GM04503 (cell line): ENCODE measurements at regions not wholly inside any gene's neighbourhood (a gene's known extent, or its start where the extent isn't known, plus 50 kb on each side); places are given as distances from the start of the nearest gene placed in this dataset.
"Not testable (repeated sequence)": the region's sequence is repeated elsewhere in the genome, so short reads cannot be mapped to it uniquely, and the experiment has no call there.

Experiments
- DNase-seq: peaks from one replicate; pipeline ENCODE4 v3.0.0-alpha.2; 2012; ENCODE audit warnings: low read depth

DNA sequence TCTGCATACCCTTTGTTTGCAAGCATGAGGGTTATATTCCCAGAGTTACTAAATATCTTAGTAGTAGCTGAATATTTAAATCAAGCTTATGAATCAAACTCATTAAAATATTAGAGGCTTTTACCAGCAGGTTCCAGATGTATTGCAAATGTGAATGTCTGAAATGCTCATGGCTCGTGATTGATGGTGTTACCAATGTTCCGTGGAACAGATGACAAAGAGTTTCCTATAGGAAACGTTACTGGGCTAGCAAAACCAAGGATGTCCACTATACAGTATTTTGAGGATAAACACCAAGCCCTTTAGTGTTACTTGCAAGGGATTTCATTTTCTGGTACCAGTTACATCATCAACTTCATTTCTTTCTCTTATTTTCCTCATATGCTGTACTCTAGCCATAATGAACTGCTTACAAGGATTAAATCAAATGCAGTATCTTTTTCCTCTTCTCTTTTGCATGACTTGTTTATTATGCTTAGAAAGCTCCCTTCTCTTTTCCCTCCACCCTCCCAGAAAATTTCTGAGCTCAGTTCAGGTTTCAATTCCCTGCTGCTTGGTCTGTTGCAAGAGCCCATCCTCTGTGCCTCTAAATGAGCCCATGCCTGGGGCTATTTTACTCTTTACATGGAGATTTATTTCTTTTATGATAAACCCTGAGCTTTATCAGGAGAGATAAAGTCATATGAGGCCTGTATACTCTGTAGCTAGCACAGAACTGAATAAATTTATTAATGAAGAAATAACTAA lies 1537.1 kb upstream of the GOT2 start:
- DNase-seq = no peak

- DNase-seq = no peak
Observed at GRCh38 chr16:60261425-60261824, 1527.3 kb upstream of the GOT2 start.

DNA sequence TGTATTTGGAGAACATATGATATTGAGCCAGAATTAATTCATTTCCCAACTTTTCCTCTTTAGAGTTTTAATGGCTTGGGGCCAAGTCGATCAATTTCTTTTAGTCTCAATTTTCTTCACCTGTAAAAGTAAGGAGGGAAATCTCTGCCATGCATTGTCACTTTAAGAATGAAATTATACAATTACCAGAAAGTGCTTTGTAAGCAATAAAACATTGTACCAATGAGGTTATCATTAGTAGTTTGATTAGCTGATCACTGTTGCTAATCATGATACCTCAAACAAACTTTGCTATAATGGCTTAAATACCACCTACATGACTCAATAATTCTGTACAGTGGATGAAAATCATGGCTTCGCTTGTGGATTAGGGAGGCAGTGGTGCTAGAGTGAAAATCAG lies 1525.8 kb upstream of the GOT2 start:
- DNase-seq = no peak

GRCh38 chr16:60246086-60246485 lies 1512.0 kb upstream of the GOT2 start:
- no peak for DNase-seq

GRCh38 chr16:60241671-60242070 lies 1507.6 kb upstream of the GOT2 start:
- DNase-seq = no peak

DNA sequence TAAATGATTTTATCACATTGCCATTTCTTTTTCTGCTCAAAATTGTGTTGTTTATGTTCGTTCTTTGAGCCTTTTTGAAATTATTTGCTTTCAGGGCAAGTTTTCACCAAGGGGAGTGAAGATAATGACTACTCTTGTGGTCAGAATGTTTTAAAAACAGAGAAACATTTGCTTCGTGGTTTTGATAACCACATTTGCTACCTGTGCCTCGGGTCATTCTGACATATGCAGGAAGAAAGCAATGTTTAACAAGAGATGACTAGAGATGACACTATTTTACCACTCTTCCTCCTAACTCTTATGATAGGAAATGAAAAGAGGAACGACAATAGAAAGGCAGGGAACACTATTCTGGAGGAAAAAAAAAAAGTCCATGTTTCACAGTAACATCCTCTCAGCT lies 1496.5 kb upstream of the GOT2 start:
- no peak for DNase-seq

DNA sequence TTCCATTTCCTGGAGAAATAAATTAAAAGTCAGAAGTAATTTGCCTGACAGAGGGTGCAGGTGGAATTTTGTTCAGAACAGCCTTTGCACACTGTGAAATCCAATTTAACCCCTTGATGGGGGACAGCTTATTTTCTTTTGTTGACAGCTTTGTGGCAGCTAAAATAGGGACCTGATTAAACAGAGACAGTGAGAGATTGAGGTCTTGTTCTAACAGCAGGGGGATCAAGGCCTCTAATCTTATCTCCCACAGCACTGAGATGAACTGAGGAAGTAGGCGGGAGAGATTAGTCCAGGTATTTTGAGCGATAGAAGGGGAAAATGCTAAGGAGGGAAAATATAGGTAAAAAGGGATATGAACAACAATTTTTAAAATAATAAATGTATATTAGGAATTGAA lies 1491.4 kb upstream of the GOT2 start:
- DNase-seq = no peak

DNA sequence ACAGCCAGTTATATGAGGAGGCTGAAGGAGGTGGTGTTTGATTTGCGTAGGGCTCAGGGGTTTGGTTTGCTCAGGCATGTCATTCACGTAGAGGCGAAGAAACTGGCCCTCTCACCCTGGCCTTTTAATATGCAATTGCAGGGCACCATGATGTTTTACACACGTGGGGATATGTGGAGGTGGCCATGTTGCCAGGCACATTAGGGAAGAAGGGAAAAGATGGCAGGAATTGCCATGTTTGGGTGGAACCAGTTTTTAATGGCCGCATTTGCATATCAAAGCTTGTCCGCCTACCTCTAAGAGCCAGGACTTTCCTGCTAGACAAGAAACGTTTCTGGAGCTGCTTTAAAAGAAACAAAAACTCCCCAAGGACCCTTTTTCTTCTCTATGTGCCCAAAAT lies 1483.7 kb upstream of the GOT2 start:
- DNase-seq = no peak

GRCh38 chr16:60214311-60214710 lies 1480.2 kb upstream of the GOT2 start:
- DNase-seq = no peak

GRCh38 chr16:60206516-60206915 lies 1472.4 kb upstream of the GOT2 start:
- no peak for DNase-seq

DNA sequence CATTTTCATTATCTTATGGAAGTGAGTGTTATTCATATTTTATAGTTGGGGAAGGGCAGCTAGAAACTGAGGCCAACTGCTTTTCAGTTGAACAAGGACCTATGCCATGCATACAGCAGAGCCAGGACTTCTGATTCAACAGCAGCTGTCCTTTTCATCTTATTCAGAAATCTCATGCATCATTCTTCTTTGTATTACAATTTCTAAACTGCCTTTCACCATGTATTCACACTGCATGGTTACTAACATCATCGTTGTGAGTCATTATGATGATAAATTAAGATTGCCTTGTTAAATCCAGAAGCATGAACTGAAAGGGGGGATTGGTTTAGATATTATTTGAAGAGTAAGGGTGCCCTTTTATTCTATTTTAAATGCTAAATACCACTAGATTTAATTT lies 1470.1 kb upstream of the GOT2 start:
- DNase-seq = no peak

DNA sequence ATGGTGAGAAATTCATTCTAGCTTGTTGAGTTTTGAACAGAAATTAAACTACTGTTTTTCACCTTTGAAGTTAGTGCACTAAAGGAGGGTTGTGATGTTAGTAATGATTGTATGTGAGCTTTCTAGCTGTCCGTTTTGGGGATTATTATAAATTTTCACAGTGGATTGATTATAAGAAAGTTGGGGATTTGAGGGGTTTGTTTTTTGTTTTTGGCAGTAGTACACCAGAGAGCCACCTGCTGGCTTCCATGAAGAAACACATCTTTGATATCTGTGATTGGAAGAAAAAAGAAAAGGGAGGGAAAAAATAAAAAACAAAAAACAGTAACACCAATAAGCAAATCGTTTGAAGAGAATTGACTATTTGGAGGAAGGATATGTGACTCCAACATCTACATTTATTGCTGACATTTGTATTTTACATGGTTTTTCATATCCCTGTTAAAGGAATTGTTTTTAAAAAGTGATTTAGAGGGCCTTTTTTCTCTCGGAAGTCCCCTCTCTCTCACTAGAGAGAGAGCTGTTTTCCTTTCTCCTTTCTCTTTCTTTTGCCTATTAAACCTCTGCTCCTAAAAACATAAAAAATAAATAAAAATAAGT lies 1469.5 kb upstream of the GOT2 start:
- no peak for DNase-seq

GRCh38 chr16:60200729-60201128 lies 1466.6 kb upstream of the GOT2 start:
- not testable (repeated sequence) for DNase-seq

GRCh38 chr16:60200161-60200560 lies 1466.0 kb upstream of the GOT2 start:
- no peak for DNase-seq

DNA sequence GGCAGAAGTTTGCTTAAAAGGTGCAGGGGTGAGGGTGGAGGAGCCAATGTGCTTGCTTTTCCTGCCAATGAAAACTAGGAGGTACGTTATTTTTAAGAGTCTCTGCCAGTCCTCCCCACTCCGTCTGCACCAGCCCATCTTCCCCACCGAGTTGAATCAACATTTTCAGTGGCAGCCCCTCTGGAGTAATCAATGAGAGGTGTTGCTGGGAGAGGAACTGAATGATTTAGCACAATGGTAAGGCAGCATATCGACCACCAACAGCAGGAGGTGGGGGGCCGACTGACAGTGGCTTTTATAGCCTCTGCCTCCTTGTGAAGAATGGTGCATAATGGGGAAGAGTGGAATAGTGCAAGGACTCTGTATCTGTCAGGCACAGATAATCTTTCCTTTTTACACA lies 1465.0 kb upstream of the GOT2 start:
- no peak for DNase-seq

GRCh38 chr16:60181536-60181935 lies 1447.4 kb upstream of the GOT2 start:
- DNase-seq = no peak

DNA sequence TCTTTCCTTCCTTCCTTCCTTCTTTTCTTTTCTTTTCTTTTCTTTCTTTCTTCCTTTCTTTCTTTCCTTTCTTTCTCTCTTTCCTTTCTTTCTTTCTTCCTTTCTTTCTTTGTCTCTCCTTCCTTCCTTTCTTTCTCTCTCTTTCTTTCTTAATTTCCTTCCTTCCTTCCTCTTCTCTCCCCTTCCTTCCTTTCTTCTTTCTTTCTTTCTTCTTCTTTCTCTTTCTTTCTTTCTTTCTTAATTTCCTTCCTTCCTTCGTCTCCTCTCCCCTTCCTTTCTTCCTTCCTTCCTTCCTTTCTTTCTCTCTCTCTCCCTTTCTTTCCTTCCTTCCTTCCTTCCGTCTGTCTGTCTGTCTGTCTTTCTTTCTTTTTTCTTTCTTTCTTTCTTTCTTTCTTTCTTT lies 1446.5 kb upstream of the GOT2 start:
- no peak for DNase-seq

GRCh38 chr16:60170196-60170595 lies 1436.1 kb upstream of the GOT2 start:
- DNase-seq = no peak

GRCh38 chr16:60166111-60166510 lies 1432.0 kb upstream of the GOT2 start:
- DNase-seq = no peak

DNA sequence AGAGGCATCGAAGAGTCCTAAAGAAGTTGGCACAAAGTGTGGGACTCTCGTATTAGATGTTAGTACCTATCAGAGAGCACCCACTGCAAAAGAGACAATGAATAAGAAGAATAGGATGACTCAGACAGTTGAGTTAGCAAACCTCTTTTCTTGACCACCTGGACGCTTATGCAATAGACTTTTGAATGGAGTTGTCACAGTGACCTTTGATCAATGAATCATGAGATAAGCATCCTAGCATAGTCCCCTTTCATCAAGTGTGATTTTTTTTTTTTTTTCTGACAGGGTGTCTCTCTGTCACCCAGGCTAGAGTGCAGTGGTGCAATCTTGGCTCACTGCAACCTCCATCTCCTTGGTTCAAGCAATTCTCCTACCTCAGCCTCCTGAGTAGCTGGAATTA lies 1417.9 kb upstream of the GOT2 start:
- no peak for DNase-seq

- no peak for DNase-seq
Observed at GRCh38 chr16:60150907-60151306, 1416.8 kb upstream of the GOT2 start.

DNA sequence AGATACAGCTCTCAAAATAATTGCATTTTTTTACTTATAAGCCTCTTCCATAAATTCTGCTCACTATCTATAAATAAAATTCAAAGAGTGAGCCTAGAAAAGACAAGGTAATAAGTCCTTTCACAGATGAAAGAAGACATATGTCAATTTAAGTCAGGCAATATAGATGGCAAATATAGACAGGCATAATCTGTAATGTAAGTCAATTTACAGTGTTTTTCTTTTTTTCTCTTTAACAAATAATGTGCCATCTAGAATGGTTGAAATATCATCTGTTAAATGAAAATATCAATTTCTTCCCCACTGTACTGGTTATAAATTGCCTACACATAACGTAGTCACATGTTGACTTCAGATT lies 1409.2 kb upstream of the GOT2 start:
- no peak for DNase-seq

DNA sequence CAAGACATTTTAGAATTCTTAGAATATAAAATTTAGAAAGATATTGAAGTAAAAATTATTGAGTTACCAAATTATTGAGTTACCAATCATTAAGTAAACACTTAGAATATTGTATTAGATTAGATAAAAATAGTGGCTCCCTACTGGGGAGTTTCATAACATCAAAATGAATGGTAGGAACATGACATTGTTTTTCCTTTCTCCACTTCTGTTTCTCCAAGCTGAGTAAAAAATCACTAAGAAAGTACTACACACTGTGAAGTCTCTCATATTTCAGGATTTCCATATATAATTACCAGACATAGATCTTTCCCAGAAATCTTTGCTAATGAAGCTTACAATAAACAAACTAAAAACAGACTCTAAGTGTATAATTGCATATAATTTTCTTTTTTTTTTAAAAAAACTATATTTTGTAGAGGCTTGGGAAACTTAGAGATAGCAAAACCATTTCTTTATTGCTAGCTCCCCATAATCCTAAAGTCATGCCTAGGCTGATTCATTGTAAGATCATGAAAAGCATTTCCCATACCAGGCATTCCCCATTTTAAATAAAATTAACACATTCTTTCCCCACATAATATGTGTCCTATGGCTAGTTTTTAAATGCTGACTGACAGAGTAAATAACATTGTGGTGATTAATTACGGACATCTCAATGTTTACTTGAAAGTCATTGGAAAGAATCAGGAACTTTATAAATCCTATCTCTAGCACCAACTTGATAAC lies 1408.7 kb upstream of the GOT2 start:
- no peak for DNase-seq

- no peak for DNase-seq
Observed at GRCh38 chr16:60137891-60138290, 1403.8 kb upstream of the GOT2 start.
